GM12892 (cell line): ENCODE measurements at regions not wholly inside any gene's neighbourhood (a gene's known extent, or its start where the extent isn't known, plus 50 kb on each side); places are given as distances from the start of the nearest gene placed in this dataset.

Experiments
- POLR2A ChIP-seq: IDR thresholded peaks from 2 replicates; pipeline ENCODE4 v1.6.1; 2011; ENCODE audit warnings: low read depth, low read length, control low read depth
- POLR2AphosphoS5 ChIP-seq: IDR thresholded peaks from 2 replicates; pipeline ENCODE4 v1.6.1; 2011; ENCODE audit warnings: low read depth, low read length, control low read depth
- TAF1 ChIP-seq: IDR thresholded peaks from 2 replicates; pipeline ENCODE4 v1.6.1; 2011; ENCODE audit warnings: low read depth, mild to moderate bottlenecking, control low read depth, low read length, borderline replicate concordance

DNA sequence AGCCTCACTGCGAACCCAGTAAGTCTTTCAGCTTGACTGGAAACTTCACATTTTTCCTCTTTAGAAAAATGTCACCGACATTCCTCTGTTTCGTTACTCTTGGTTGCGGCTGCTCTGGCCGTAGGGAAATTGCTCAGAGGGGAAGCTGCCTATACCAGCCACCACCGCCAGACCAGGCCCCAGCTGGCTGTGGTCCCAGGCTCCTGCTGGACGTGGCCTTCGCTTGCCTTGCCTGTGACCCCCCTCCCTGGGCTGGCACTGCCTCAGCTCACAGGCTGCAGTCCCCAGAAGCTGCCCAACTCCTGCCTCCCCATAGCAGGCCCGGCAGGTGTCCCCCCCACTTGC lies 197.8 kb downstream of the MN1 start:
- no peak for TF ChIP-seq POLR2A
- no peak for TF ChIP-seq TAF1
- no peak for TF ChIP-seq POLR2AphosphoS5
